Ureter (tissue), 1 donor: ENCODE measurements at regions not wholly inside any gene's neighbourhood (a gene's known extent, or its start where the extent isn't known, plus 50 kb on each side); places are given as distances from the start of the nearest gene placed in this dataset.
"Not testable (repeated sequence)": the region's sequence is repeated elsewhere in the genome, so short reads cannot be mapped to it uniquely, and the experiment has no call there.

Experiments used
- DNase-seq: peaks from one replicate; pipeline ENCODE4 v3.0.0-alpha.2; 2020; ENCODE audit warnings: low spot score
- donor health status: DM: yes; HTN: yes; CAD: no.

DNA sequence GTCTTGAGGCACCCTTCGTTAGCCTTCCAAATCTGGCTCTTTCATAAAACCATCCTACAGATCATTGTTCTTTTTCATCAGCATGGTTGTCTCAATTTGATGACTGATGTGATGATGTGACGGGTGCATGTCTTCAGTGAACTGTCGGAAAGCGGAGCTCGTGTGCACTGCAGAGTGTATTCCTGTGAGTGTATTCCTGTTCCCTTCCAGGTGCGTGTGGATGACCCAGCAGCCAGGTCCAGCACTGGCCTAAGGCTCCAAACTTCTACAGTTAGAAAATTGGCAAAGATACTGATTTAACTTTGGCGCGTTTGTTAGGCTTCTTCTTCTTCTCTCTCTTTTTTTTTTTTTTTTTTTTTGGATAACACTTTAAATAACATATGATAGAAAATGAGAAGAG is 314.8 kb upstream of the SPATA31A3 start:
- DNase-seq = not testable (repeated sequence)

DNA sequence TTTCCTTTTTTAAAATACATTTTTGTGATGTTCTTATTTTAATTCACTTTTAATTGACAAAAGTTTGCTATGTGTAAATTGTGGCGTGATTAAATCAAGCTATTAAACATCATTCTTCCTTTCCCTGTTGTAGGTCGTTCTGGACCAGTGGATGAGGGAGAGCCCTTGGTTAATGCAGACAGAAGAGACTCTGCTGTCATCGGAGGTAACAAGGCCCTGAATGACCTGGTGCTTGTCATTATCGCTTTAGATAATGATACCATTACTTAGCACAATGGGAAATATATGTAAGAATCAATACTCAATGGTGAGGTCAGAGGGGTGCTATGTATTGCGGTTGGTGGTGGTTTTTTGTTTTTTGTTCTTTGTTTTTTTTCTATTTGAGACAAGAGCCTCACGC is 296.4 kb upstream of the SPATA31A3 start:
- not testable (repeated sequence) for DNase-seq

DNA sequence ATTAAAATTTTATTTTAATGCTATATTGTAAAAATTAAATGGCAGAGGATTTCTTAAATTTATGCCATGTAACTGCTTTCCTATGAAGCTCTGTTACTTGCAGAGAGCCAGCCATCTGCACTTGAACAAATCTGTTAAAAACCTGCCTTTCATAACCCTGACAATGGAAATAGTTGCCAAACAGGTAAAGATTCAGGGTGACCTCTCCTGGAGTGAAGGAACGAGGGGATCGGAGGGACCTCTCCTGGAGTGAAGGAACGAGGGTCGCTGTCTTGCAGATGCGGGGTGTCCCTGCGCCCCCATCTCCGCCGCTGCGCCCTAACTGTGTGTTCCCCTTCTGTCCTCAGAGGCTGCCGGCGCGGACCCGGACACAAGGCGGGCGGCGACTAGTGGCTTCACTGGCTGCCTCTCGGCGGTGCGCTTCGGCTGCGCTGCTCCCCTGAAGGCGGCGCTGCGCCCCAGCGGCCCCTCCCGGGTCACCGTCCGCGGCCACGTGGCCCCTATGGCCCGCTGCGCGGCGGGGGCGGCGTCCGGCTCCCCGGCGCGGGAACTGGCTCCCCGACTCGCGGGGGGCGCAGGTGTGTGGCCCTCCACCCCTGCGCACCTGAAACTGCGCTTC is 295.9 kb upstream of the SPATA31A3 start:
- not testable (repeated sequence) for DNase-seq

DNA sequence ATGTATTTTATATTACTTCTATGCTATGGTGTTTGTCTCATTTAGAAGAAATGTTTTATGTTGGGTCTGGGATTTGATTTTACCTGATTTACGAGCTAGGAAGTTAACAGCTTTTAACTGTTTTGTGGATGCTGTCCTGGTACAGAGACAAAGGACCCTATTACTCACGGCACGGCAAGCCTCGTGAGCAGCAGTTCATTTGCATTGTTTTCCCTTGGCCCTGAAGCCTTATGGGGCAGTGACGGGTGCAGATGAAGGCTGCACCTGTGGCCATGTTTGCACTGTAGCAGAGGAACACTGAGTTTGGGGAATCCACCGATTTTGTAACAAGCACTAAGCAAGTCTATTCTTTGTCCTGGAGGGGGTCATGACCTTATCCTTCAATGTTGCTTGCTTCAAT is 291.9 kb upstream of the SPATA31A3 start:
- not testable (repeated sequence) for DNase-seq

DNA sequence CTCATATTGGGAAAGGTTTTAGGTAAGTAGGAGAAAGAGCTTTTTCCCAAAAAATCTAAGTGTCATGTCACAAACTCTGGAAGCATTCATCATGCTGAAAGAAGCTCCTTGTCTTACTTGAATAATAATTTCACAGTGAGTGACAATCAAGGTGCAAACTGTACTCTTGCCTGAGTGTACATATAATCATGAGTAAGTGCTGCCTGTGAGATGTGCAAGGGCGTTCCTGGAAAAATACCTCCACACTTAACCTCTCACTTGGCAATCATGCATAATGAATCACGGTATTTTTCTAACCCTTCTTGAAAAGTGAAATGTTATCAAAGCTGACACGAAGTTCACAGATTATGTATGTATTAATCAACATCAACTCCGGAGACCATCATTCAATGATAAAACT is 289.2 kb upstream of the SPATA31A3 start:
- not testable (repeated sequence) for DNase-seq

DNA sequence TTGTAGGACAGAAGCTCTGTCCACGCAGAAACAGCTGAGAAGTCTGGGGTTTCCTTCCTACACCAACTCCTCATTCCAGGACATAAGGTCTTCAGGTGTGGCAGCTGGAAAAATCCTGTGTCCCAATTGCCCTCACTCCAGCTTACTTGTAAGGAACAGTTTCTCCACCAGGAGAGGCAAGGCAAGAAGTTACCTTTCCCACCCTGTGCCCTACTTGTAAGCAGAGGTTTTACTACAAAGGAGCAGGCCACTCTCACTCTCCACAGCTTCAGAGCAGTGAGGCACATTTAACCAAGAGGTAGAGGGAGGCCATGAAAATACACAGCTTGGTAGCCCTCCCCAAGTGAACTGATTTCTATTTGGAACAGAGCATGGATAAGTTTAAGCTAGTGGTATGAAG is 277.3 kb upstream of the SPATA31A3 start:
- DNase-seq = not testable (repeated sequence)

DNA sequence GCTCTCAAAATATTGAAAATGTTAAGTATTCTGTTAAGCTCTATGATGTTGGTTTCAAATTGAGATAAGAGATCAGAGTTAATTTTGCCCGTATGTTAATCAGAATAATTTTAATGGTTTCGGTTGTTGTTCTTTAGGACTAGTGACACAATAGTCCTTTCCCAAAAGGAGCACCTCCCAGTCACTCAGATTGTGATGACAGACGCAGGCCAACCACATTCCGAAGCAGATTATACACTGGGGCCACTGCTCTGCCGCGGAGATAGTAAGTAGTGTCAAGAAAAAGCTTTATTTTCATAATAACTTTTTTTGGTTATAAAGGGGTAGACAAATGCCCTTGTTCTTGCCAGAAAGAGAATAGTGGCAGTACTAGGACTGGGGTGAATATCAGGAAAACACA is 265.5 kb upstream of the SPATA31A3 start:
- DNase-seq = not testable (repeated sequence)

DNA sequence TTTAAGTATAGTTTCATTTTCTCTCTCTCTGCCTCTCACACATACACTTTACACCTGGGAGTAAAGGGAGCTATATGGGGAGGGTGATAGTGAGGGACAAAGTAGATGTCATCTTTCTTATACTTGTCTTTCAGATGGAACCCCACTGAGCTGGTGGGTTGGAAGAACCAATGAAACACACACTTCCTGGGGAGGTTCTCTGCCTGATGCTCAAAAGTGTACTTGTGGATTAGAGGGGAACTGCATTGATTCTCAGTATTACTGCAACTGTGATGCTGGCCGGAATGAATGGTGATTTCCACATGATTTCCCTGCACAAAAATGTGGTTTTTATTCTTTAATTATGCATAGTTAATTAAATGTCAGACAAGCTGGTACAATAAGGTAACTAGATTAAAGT is 256.6 kb upstream of the SPATA31A3 start:
- not testable (repeated sequence) for DNase-seq

DNA sequence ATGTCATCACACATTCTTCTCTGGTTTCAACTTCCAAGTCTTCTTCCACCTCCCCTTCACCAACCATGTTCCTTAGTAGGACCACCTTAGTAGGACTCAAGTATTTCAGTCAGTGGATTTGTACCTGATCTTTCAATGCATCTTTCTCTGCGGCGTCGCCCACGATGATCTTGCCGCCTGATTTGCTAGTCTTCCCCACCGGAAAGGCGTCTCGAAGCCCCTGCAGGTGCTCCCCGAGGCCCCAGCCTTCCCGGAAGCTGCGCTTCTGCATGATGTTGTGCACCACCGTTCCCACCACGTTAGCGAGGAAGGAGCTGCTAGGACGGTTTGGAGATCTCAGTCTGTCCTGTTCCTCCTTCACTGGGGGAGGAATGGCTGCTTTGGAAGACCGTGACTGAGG is 219.7 kb upstream of the SPATA31A3 start:
- not testable (repeated sequence) for DNase-seq

DNA sequence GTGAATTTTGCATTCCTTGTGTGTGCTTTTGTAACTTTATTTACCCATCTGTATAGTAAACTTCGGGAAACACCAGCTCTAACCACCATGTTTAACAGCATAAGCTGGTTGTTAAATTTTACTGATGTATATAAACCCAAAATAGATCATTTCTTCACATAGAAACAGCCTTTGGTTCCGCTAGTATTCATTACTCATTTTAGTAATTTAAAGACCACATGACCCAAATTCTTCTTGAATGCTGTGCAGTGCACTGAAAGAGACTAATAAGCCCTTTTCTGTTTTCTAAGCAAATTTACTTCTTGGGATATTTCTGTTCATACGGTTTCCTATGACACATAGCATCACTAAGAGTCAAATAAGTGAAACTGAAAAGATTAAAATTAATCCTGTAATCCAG is 218.5 kb upstream of the SPATA31A3 start:
- DNase-seq = not testable (repeated sequence)

DNA sequence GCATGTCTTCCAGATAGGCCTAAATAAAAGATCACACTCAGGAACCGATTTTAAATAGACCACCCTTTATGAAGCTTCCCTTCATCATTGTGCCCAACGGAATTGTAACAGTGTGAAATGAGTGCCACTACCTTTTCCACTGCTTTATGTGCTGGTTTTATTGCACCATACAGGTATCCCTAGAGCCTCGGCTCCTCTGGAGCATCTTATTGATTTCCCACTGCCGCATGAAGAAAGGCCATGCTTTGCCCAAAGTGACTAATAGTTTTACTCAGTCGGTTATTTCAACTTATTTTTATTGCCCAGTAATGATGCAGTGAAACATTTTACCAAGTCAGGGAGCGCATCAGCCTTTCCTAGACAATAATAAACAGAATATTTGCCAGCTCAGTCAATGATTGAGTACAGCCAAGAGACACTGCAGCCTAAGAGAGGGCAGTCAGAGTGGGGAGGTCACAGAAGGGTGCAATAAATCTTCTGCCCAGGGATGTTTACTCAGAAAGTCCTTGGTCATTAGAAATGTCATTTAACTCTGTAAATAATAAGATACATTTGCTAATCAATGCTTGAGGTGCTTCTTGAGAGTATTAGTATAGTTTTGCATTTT is 216.6 kb upstream of the SPATA31A3 start:
- not testable (repeated sequence) for DNase-seq

DNA sequence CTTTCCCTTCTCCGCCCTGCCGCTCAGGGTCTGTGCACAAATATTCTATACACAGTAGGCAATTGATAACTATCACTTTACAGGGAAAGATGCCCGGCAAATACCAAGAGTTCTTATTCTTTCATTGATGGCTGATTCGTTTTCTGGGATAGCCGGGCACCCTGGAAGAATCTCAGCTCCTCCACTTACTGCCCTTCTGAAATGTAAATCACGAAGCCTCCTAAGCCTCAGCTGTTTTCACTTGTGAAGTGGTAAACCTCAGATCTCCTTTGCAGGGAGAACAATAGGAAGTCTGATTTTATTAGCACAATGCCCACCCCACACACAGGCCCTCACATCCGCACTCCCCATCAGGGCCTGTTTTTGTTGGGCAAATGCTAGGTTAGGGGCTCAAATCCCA is 203.8 kb upstream of the SPATA31A3 start:
- DNase-seq = not testable (repeated sequence)

DNA sequence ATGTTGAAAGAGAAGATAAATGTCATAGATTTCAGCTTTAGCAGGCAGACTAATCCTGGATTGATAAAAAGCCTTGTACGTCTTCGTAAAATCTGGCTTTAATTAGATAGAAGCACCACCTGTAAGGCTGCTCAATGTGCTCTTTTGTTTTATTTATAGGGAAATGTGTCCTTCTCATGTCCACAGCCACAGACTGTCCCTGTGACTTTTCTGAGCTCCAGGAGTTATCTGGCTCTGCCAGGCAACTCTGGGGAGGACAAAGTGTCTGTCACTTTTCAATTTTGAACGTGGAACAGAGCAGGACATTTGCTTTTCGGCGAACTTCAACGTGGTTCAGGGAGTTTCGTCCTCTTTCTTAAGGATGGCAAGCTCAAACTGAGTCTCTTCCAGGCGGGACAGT is 203.0 kb upstream of the SPATA31A3 start:
- not testable (repeated sequence) for DNase-seq

DNA sequence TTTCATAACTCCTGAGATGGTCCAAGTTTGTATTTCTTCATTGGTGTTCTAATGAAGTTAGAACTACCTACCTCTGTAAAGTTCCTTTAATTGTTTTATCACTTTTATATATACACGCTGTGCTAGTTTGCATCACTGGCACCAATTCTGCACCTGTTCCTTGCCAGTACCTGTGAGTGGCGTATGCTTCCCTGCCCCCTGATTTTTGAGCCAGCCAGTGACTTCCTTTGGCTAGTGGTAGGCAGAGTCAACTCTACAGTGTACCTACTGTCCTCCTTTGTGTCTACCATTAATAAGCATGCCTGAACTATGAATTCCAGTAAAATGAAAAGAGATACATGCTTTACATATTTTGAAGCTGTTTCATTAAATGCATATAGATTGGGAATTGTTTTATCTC is 186.8 kb upstream of the SPATA31A3 start:
- not testable (repeated sequence) for DNase-seq

DNA sequence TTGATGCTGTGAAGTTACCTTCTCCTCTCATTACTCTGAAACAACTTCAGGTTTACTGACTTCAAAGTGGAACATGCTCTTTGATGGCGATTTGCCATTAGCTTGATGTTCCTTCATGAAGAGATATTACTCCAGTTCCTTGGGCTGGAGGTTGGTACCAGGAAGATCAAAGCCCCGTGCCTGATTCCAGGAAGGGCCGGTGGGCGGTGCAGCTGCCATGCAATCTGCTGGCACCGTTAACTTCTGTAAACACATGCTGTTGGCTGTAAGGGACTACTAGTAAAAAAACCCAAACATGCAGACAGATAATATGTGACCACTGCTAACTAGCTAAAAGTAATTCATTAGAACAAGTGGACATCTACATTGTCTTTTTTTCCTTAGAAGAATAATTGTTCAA is 182.8 kb upstream of the SPATA31A3 start:
- not testable (repeated sequence) for DNase-seq

DNA sequence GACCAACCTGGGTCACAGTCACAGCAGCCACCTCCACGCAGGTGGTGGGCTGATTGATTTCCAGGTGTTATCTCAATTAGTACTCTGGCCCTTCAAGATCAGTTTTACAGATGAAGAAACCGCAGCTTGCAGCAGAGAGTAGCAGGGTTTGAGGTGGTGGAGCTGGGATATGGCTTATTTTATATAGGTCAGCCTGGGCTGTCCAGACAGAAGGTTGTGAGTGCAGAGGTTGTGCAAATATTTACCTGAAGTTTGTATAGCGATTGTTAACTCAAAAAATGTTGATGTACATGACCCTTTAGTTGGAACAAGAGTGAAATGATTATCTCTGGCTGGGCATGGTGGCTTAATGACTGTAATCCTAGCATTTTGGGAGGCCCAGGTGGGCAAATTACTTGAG is 179.4 kb upstream of the SPATA31A3 start:
- not testable (repeated sequence) for DNase-seq

DNA sequence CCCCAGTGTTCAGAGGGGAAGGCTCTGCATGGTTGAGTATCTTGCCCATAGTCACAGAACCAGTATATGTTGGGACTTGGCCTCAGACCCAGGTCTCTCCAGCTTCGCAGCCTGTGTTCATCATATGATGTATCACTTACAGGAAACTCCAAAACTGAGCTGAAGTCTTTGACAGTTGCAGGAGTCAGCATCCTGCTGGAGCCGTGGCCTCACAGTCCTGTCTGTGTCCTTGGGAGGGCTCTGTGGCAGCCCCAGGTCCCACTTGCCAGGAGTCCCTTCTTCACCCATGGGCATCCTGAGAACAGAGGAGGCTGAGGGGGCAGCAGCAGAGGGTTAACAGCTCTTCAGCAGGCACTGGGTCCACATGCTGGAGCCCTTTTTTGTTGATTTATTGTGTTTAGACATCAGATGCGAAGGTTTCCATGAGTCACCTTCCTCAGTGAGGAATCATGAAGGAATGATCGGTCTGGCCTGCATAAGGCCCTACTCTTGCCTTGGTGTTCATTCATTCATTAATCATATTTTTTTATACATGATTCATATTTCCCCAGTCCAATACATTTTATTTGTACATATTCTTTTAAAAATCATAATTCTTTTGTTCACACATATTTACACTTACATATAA is 176.3 kb upstream of the SPATA31A3 start:
- DNase-seq = not testable (repeated sequence)

DNA sequence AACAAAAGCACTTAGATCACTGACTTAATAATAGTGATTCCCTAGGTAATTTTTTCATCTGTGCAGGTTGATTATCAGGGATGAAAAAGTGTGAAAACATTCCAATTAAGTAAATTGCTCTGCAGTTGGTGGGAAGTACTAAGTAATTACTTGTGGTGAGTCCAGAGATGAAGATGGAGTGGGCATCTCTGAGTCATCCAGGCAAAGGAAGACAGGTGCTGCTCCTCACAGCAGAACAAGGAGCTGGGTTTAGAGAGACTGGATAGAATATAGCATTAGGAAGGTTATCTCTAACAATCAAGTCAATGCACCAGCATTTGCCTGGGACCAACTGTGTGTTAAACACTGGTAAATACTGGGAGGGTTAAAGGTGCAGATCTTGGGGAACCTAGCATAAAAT is 174.0 kb upstream of the SPATA31A3 start:
- DNase-seq = not testable (repeated sequence)

DNA sequence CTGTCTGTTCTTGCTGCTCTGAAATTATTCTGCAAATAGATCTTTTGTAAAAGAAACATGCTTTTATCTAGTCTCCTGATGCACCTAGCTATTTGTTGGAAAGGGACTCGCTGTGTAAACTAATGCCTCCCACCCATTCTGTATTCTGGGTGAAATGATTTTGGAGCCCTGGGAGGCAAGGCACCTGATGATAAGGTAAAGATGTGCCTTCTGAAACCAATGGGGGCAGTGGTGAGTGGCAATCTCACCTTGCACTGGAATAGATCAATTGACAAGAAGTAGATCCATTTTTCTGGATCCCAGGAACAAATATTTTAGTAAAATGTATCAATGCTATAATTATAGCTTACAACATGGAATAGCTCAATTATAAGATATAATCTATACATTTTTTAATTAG is 170.5 kb upstream of the SPATA31A3 start:
- DNase-seq = not testable (repeated sequence)

DNA sequence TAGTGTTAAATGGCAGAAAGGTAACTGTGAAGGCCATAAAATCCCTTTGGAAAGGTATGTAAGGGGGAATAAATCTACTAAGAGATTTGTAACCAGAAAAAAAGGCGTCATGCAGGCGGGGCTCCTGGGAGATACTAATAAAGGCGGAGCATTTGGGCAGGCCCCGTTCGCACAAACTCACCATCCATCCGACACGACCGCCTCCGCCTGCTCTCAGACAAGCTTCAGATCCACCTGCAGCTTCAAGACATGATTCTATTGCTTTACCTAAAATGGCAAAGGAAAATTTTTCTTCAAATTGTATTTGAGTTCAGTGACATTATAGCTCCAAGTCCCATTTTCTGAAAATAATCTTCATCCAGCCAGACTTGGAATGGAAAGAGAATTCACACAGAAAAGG is 162.9 kb upstream of the SPATA31A3 start:
- DNase-seq = not testable (repeated sequence)

DNA sequence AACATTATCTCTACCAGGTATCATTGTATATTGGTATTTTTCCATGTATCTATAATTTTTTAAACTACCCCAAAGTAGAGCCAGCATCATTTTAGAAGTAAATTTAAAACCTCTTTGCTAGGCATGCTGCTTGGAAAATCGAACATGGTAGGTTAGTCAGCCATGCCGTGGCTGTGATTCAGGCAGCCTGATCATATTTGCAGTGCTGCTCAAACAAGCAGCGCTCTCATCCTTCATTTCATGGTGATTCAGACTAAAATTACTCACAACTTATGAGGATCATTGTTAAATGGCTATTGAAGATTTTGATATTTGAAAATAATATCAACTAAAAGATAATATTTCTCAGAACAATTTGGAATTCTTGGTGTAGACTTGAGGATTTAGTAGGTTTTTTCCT is 161.2 kb upstream of the SPATA31A3 start:
- DNase-seq = not testable (repeated sequence)

DNA sequence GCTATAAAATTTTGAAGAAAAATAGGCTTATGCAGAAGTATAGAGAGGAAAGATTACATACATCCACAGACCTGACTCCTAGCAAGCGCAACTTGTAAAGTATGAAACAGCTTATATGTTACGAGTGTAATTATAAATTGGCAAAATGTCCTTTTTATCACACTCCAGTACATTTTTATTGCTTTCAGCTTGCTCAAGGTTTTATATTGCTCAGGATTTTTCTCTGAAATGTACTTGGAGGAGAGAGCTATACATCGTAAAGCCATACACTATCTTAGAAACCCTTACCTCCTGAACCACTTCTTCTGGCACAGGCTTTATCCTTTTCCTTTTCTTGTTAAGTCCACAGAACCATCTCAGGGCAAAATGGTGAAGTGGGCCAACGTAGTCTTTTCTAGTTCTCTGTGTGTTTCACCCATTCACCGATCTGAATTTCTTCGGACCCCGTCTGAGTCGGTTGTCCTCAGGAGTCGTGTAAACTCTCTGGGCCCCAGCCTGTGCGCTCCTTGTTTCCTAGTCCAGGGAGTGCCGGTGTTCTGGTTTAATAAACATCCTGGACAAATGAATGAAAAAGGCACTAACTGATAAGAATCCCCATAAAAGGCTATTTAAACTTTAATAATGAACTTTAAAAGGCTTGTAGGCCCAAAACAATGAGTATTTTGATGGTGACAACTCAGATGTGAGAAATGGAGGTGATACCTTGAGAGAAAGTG is 150.2 kb upstream of the SPATA31A3 start:
- not testable (repeated sequence) for DNase-seq

DNA sequence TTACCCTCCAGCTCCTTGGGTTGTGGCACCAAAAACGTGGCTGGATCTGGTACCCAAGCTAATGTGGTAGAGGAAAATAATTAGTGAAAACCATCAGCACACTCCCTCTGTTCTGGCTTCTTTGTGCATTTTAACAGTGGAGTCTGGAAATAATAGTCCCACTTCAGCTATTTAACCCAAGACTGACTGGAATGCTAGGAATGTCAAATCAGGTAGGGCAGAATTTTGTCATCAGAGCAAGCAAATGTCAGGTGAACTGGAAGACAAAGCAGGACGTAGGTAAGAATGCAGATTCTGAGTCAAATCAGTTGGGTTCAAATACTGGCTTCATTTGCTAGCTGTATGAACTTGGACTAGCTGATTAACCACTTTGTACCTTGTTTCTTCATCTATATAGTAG is 144.0 kb upstream of the SPATA31A3 start:
- DNase-seq = not testable (repeated sequence)
